HT-29 (cell line): ENCODE measurements at regions not wholly inside any gene's neighbourhood (a gene's known extent, or its start where the extent isn't known, plus 50 kb on each side); places are given as distances from the start of the nearest gene placed in this dataset.

ENCODE experiments used
- DNase-seq: peaks from one replicate; pipeline ENCODE4 v3.0.0-alpha.2; 2015; ENCODE audit warnings: low spot score

DNA sequence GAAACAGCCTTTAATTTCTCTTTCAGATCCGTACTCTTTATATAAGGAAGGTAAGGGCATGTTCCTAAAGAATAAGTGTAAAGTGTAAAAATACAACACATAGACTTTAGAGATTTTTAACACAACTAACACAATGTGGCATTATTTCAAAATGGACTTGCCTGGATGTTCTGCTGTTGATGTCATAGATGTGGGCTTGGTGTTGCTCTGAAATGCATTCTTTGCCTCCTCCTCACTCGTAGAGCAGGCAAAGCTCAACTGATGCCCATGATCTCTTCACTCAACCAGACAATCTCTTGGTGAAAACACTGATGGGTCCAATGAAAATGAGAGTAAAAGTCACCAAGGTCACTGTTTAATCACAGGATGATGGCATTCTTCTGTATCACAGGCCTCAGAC lies 174.2 kb upstream of the TCERG1L start:
- DNase-seq = no peak

DNA sequence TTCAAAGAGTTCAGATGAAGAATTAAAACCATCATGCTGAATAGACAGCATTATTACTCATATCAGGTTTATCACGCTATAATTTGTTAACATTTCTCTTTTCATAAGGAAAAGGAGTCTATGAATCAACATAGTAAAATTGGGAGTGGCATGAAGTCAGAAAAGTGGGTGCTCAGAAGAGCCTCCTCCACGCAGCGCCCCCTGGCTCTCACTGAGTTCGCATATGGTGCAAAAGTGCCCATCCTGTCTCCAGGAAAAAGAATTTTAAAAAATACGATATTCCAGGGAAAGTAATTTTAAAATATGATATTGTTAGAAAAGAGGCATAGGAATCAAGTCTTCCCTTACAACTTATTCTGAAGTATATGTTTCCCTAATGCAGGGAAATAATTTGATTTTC lies 176.3 kb upstream of the TCERG1L start:
- DNase-seq = no peak

DNA sequence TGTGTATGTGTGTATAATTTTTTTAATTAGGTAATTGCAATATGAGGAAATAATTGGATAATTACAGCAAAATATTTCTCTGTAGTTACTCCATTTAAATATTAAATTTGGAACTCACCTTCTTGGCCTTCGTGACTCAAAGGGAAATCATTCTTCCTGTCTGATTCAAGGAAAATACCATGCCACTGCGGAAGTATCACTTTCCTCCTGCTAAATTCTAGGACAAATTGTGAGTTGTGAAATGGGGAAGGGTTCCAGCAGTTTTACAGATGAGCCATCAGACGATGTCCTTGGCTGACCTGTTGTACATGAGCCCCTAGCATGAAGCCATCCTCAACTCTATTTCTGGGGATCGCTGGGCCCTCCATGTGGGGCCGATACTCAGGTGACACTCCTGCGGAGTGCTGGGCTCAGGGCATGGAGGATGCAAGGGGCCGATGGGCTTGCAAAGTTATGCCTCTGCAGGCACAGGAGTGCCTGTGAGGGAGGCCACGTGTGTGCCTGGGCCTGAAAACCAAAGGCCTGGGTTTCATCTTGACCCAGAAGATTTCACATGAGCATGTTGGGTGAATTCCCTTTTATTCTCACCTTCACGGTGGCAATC lies 179.6 kb upstream of the TCERG1L start:
- DNase-seq = no peak

DNA sequence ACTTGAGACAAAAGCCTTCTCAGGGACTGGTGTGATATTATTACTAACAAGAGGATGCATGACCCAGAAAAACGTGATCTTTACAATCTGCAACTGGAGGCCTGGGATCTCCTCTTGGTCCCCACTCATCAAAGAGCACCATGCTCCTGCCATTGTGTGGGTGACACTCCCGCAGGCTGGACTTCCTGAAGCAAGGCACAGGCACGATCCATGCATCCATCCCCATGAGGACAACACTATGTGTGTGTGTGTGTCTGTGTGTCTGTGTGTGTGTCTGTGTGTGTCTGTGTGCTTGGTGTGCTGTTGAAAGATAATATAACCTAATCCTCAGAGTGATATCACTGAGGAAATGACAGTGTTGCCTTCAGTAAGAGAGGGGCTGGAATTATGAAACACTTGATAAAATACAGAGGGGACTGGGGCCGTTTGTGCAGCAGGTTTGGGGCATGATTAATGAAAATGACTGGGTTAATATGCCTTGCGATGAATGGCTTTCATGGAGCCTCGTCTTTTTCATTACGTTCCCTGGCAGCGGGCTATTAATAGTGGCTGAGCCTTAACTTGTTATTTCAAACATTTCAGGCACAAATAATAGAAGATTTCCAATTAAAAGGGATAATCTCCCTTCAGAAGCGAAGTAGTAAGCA lies 180.8 kb upstream of the TCERG1L start:
- DNase-seq = no peak

DNA sequence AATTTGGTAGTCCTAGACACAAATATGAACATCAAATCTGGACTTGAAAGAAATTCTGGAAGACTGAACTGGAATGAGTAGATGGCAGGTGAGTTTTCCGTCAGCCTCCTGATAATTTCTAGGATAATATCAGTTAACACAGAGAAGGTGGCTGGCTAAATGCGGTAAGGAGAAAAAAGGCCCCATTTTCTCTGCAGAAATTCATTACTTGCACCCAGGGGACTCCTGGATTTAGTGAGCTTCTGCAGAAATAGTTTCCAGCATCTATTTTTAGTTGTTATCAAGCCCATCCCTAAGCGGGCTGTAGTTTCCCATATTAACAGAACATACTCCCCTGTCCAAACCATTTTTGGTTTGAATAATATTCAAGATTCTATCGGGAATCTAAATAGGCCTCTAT lies 181.9 kb upstream of the TCERG1L start:
- DNase-seq = no peak

DNA sequence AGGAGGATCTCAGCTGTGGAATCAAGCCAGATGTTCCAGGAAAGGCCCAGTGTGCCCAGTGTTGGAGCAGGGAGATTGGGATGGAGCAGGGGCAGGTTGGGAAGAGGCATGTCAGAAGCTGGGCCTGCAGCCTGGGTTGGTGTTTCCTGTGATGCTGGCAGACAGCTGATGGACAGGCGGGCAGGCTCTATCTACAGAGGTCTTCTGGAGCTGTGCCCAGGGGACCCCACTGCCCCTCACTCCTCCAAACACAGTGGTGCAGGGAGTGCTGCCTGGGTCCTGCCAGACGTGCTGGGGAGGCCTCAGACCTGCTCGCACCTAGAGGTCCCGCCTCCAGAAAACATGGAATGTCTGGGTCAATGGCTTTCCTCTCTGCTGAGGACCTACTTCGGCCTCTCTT lies 182.9 kb upstream of the TCERG1L start:
- DNase-seq = no peak

DNA sequence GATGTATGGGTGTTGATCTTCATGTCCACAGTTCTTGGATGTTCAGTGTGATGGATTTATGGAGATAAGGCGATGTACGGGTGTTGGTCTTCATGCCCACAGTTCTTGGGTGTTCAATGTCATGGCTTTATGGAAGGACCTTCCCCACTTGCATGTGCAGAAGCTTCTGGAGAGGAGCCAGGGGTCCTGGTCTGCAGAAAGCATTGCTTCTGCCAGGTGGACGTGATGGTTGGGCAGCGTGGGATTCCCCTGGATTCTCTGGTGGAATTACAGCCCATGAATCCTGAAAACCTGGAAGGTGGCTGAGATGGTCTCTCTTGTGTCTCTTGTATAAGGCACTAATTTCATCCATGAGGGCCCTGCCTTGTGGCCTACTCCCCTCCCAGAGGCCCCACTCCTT lies 183.7 kb upstream of the TCERG1L start:
- DNase-seq = no peak

DNA sequence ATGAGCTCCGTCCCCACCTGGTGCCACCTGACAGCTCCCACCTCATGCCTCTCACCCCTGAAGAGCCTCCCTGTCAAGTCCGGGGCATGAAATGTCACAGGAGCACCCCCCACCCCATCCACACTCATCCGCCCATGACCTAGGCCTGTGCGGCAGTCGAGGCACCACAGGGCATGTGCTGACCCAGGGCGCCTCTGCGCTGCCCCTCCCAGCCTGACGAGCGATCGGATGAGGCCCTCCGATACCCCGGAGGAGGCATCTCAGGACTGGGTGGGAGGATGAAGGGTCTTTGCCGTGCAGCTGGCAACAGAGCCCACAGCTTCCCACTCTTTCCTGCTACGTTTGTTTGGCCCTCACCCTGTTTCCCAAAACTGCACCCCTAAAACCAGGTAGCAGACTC lies 184.4 kb upstream of the TCERG1L start:
- DNase-seq = no peak

DNA sequence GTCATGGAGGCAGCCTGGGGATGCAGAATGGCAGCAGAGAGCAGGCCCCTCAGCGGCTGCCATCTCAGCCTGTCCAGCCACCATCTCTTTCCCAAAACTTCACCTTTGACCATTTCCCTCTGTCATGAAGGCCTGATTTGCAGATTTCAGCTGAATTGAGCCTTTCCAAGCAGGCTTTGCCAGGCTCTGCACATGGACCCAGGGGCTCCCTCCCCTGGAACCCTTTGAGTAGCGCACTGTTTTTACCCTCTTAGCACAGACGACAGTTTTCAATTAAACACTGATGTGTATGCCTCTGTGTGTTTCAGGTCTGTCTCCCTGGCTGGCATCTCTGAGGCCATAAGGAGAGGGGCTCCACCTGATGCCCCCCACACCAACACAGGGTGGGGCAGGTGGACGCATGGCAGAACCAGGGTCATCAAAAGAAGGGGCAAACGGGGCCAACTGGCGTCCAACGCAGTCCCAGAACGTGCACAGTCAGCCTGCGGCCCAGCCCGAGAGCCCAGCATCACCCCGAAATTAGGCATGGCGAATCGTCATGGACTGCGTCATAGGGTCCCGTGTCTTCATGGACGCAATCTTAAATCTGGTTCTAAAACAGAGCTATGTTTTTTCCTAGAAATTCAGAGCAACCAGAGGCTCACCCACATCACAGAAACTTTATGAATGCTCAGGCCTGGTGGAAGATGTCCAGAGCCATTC lies 185.0 kb upstream of the TCERG1L start:
- no peak for DNase-seq

DNA sequence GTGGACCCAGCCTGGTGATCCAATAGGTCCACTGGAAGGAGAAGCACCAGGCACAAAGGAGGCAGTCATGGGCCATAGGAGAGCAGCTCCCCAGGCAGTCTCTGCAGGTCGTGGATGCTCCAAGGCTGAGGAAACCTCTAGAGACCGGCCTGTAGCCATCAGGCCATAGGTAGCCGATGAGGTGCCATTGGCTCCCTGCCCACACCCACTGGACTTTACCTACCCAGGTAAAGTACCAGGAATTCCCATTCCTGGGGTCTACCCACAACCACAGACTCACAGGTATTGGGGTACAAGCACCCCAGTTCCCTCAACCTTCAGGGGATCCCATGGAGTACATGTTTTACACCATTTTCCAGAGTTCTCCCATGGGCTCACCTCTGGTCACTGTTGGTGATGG lies 188.0 kb upstream of the TCERG1L start:
- no peak for DNase-seq

DNA sequence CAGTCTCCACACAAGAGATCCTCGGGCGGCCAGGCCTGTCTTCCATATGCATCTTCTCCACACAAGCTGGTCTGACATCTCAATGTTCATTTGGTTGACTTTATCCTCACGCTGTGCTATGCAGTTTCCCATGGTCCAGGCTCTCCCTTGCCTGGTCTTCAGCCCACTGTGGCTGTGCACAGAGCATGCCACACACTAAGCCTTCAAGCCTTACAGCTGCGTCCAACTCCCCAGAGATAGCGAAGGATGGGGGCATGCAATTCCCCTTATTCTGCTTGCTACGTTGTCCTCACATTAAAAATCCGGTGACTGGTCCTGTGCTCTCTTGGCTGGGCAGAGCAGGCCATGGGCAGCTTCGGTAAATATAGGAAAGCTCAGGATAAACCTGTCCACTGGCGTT lies 188.7 kb upstream of the TCERG1L start:
- no peak for DNase-seq

DNA sequence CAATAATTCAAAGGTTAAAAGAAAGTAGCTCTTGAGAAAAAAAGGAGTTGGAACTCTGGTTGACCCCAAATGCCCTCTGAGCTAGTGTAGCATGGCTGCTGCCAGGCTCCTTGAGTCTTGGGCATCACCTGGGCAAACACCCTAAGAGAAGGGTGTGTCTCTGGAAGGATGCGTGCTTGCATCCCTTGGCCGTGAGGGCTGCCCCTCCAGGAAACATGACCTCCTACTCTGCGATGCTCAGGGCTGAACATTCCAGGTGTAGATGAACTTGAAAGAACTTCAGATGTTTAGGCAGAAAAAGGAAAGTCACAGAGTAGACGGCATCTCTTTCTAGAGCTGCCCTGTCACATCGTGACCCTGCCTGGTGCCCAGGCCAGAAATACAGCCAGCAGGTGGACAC lies 189.4 kb upstream of the TCERG1L start:
- DNase-seq = no peak

DNA sequence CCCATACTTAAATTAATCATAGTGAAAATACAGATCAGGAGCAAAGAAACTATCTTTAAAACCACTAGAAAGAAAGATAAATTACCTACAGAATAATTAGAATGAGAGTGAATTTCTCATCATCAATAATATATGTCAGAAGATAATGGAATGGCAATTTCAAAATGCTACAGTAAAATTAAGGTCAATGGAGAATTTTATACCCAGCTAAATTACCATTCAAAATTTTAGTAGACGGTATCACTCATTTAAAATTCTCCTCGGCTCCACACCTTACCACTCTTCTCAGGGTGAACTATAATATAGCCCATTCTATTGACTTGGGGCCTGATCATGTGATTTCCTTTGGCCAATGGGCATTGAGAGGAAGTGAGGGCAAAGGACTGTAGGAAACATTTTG lies 192.5 kb upstream of the TCERG1L start:
- no peak for DNase-seq

DNA sequence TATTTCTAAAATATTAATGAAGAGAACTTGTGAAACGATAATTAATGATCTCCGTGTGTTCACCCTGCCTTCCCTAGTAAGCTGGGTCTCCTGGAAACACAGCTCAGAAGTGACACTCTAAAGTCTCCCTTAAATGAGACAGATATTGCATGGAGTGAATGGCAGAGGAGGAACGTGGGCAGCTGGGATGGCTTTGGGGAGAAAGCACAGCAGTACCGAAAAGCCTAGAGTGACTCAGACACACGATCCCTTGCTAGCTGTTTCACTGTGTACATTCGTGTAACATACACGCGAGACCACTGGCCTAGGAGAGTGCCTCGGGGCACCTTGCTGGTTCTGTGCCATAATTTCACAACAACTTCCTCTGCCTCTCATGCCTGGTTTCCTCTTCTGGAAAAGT lies 199.9 kb upstream of the TCERG1L start:
- DNase-seq = no peak

DNA sequence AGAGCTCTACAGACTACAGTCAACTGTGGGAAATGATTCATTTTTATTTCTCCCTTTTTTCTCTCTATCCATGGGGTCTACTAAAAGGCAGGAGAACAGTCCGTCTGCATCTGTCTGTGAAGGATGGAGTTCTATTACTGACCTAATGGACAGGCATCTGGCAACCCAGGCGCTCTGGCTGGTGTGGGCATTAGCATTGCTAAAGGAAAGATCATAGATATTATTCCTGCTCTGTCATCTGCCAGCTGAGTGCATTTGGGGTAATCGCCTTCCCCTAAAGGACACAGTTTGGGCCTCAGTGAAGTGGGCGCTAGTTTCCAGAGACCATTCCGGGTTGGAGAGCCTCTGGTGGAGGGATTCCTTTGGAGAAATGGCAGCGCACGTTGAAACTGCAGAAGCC lies 201.3 kb upstream of the TCERG1L start:
- DNase-seq = no peak

DNA sequence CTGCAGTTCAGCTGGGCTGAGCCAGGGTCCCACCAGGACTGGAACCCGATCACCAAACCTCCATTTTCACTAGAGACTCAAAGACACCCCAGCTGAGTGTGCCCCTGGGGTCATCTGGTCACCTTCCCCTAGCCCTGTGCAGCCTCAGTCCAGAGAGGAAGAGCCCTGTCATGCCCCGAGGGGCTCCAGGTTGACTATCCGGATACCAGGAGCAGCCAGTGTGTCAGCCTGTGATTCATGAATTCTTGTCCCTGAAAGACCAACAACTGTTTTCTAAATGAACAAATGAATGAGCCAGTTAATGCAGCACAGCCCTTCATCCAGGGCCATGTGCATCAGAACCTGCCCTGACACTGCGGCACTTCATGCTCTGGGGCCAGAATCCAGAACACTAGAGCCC lies 201.9 kb upstream of the TCERG1L start:
- no peak for DNase-seq

DNA sequence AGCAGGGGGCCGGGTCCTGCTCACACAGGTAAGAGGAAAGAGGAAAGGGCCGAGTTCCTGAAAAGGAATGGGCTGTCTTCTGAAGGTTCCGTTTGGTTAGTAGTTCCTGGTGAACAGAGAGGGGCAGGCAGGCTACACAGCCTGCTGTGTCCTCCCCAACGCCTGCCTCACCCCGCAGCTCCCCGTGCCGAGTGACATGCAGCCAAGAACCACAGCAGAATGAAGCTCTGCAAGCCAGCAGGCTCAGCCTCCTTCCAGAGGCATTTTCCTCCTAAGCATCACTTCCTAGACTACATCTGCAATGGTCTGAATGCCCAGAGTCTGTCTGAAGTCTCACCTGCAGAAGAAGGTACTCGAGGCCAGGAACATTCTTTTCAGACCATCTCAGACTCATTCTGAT lies 202.4 kb upstream of the TCERG1L start:
- DNase-seq = no peak

DNA sequence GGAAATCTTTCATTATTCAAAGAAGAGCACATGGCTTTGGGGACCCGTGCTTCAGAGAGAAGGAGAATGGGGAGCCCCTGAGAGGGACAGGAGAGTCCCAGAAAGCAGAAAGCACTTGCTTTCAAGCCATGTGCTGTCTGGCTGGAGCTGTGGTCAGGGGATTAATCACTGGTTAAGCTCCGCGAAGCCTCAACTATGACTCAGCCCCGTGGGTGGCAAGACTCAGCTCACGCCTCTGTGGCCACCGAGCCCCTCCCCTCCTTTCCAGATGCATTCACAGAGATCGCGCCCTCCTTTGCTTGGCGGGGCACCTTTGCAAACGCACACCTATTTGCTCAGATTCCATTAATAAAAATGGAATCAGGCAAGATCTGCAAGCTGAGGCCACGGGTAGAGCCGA lies 202.9 kb upstream of the TCERG1L start:
- no peak for DNase-seq

DNA sequence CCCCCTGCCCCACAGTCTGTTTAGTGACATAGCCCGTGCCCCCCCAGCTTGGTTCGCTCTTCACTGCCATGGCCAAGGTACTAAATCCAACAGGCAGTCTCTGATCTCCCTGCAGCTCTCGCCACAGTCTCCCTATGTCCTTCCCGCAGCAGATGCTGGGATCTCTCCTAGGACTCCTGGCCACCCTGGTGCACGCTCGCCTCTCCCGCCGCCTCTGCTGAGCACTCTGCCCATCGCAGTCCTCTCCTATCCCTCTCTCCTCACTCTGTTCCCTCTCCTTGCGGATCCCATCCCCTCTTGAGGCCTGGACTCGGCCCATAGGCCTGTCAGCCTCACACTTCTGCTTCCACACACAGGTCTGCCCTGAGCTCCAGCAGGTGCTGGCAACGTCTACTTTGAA lies 204.8 kb upstream of the TCERG1L start:
- DNase-seq = no peak

DNA sequence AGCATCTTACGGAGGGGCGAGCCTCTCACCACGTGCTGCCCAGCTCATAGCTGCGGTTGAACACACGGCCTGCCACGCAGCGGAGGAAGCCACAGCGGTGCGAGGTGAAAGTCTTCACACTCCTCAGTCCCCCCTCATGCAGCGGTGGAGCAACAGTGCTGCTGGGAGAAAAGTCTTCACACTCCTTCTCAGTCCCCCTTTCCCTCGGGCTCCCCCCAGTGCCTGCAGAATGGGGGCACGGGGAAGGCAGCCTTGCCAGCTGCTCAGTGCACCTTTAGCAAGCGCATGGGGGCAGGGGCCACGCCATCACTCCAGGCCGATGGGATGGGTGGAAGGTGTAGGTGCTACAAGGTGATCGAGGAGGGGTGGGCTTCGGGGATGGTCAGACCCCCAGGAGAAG lies 206.3 kb upstream of the TCERG1L start:
- DNase-seq = no peak

DNA sequence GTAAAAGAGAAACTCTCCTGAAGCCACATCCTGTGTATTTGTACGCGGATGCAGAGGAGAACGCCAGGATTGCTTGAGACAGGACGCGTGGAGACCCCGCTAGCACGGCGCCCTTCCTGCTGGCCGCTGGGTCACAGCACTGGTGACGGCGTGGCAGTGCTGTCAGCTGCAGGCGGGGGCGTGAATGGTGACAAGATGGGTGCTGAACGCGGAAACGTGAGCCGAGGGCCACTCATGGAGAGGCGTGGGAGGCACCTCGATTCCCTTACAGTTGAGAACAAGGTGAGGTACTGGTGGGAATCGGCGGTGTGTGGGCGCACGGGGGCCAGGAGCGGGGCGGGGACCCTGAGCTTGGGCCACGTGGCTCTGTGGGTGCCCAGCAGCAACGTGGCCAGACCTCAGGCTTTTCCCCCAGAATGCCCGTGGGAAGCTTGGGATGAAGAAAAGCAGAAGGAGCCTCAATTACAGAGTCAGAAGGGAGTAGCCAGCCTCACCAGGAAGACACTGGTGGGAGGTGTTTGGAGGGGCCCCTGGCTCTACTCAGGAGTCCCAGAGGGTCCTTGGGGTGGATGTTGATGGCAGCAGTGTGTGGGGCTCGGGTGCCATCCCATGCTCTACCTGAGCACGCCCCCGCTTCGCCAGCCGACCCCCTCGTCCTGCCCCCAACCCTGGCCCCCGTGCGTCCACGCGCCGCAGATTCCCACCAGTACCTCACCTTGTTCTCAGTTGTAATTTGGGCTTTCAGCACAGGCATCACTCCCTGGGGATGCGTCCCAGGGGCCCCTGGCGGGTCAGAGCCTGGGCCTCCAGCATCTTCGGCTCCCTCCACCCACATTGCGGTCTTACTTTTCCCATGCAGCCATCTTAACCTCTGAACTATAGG lies 208.4 kb upstream of the TCERG1L start:
- no peak for DNase-seq
